Heart left ventricle (tissue), 13 donors: ENCODE measurements at regions not wholly inside any gene's neighbourhood (a gene's known extent, or its start where the extent isn't known, plus 50 kb on each side); places are given as distances from the start of the nearest gene placed in this dataset.

Experiments
- CTCF ChIP-seq, 12 donors: fragments of 200-600 bp; sonication (generic) in 4 of 12; IDR thresholded peaks; one replicate each; pipeline versions ENCODE4 v1.5.0 to v1.8.0; 2018 to 2022; ENCODE audit warnings: antibody characterized with exemption in 12 of 12, mild to moderate bottlenecking in 5 of 12
- POLR2A ChIP-seq, 2 donors: fragments of 450-650 bp; IDR thresholded peaks; one replicate each; pipeline ENCODE4 v1.6.1; 2017; ENCODE audit warnings: antibody characterized with exemption in 2 of 2, mild to moderate bottlenecking in 2 of 2, moderate library complexity in 2 of 2
- donor health status: ischemic (EF 13 %, LVEDD 7.1; RV severe dilation, severe dysfunction).
- donor health status: DM: no; HTN: yes; CAD: no.
- donor health status: DM: no; HTN: no; CAD: no.
- donor health status: ischemic (EF 25% LVEDD 6.9; RV normal size, moderate dysfunction).
- donor health status: ischemic (EF 25% LVEDD 5.7; RV mildly dilated, moderate dysfunction).
- donor health status: ischemic (EF 35%, LVEDD 5.7; RV mildly dilated, moderate dysfunction).
- donor health status: nonischemic (EF 11% LVEDD 7.7; RV severe dilation, severe dysfunction).
- donor health status: DM: yes; HTN: yes; CAD: no.
- donor health status: PGD.
- donor health status: ischemic (EF 29% LVEDD 5.4; RV normal size, mild dysfunction).
- donor health status: nonischemic (EF 23%, LVEDD 6.1; RV moderate dilation, normal function).

- TF ChIP-seq POLR2A (IDR thresholded peaks at IDR 0.05) (no peak), CTCF (IDR thresholded peaks at IDR 0.05) (no peak)
Measured at GRCh38 chr13:90742381-90742780, 605.1 kb upstream of the MIR17HG start.
